PC-9 (cell line): ENCODE measurements at regions not wholly inside any gene's neighbourhood (a gene's known extent, or its start where the extent isn't known, plus 50 kb on each side); places are given as distances from the start of the nearest gene placed in this dataset.

Experiments
- EZH2 ChIP-seq: fragments of 200-600 bp; sonication (generic); IDR thresholded peaks from 2 replicates; pipeline ENCODE4 v1.8.0; 2017; ENCODE audit warnings: antibody characterized with exemption, low read depth
- TF ChIP-seq, protein P1 (sequence below): fragments of 200-600 bp; sonication (generic); conservative IDR thresholded peaks from 2 replicates; pipeline ENCODE4 v1.6.1; 2017; ENCODE audit warnings: mixed run types, antibody characterized with exemption, mild to moderate bottlenecking, moderate library complexity

DNA sequence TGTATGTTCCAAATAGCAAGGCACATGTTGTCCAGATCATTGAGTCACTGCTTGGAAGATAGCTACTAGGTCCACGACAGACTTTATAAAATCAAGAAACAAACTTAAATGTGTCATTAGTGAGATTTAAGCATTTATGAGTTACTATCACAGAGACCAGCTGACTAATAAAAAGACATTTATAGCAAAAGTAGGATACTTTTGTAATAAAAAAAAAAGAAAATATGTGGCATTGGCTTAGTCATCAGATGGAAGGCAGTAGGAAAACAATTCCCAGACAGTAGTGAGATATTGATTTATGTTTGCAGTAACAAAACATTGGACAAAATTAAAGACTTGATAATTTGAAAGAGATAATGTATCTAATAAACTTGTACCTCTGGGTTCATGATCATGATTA is 881.0 kb upstream of the LRRN3 start:
- TF ChIP-seq, protein P1, sequence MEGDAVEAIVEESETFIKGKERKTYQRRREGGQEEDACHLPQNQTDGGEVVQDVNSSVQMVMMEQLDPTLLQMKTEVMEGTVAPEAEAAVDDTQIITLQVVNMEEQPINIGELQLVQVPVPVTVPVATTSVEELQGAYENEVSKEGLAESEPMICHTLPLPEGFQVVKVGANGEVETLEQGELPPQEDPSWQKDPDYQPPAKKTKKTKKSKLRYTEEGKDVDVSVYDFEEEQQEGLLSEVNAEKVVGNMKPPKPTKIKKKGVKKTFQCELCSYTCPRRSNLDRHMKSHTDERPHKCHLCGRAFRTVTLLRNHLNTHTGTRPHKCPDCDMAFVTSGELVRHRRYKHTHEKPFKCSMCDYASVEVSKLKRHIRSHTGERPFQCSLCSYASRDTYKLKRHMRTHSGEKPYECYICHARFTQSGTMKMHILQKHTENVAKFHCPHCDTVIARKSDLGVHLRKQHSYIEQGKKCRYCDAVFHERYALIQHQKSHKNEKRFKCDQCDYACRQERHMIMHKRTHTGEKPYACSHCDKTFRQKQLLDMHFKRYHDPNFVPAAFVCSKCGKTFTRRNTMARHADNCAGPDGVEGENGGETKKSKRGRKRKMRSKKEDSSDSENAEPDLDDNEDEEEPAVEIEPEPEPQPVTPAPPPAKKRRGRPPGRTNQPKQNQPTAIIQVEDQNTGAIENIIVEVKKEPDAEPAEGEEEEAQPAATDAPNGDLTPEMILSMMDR, result no peak
- no peak for TF ChIP-seq EZH2
